NCI-H82 (cell line): ENCODE measurements at regions not wholly inside any gene's neighbourhood (a gene's known extent, or its start where the extent isn't known, plus 50 kb on each side); places are given as distances from the start of the nearest gene placed in this dataset.

Source experiments
- DNase-seq: peaks from one replicate; lab custom pipeline; 2025; lab: John Stamatoyannopoulos, UW

GRCh38 chr2:207257251-207258250, 91.8 kb upstream of the KLF7 start:
- peak; percentile 35 for DNase-seq

- DNase-seq = peak; percentile 99
These were observed 92.7 kb upstream of the KLF7 start for GRCh38 chr2:207258263-207258991.

GRCh38 chr2:207260021-207260420, 94.3 kb upstream of the KLF7 start:
- DNase-seq = no peak

- no peak for DNase-seq
These were observed 95.2 kb upstream of the KLF7 start for GRCh38 chr2:207260947-207261346.

GRCh38 chr2:207264310-207264709, 98.6 kb upstream of the KLF7 start:
- DNase-seq = no peak

GRCh38 chr2:207265332-207265731, 99.6 kb upstream of the KLF7 start:
- DNase-seq = no peak

- peak; percentile 24 for DNase-seq
These were observed 100.1 kb upstream of the KLF7 start for GRCh38 chr2:207265869-207266268.

GRCh38 chr2:207266648-207267047, 100.9 kb upstream of the KLF7 start:
- DNase-seq = no peak

GRCh38 chr2:207269038-207269437, 103.3 kb upstream of the KLF7 start:
- DNase-seq = no peak

GRCh38 chr2:207274530-207275189, 108.9 kb upstream of the KLF7 start:
- DNase-seq = no peak

- no peak for DNase-seq
These were observed 110.0 kb upstream of the KLF7 start for GRCh38 chr2:207275779-207276178.

- no peak for DNase-seq
These were observed 110.5 kb upstream of the KLF7 start for GRCh38 chr2:207276248-207276647.

GRCh38 chr2:207276858-207277257, 111.1 kb upstream of the KLF7 start:
- DNase-seq = no peak

GRCh38 chr2:207279520-207279919, 113.8 kb upstream of the KLF7 start:
- no peak for DNase-seq

- no peak for DNase-seq
These were observed 115.7 kb upstream of the KLF7 start for GRCh38 chr2:207281436-207281835.

- DNase-seq = no peak
These were observed 117.2 kb upstream of the KLF7 start for GRCh38 chr2:207282916-207283315.

GRCh38 chr2:207283356-207283755, 117.6 kb upstream of the KLF7 start:
- no peak for DNase-seq

GRCh38 chr2:207284556-207285472, 119.1 kb upstream of the KLF7 start:
- DNase-seq = peak; percentile 56

GRCh38 chr2:207285473-207285815, 119.7 kb upstream of the KLF7 start:
- DNase-seq = peak; percentile 69

GRCh38 chr2:207286106-207286505, 120.4 kb upstream of the KLF7 start:
- no peak for DNase-seq

GRCh38 chr2:207288628-207289027, 122.9 kb upstream of the KLF7 start:
- DNase-seq = no peak
